WTC11 (cell line): ENCODE measurements at regions not wholly inside any gene's neighbourhood (a gene's known extent, or its start where the extent isn't known, plus 50 kb on each side); places are given as distances from the start of the nearest gene placed in this dataset.

Experiments
- ATAC-seq: fragments of 200-7000 bp; cut with Tn5 transposase; 2 replicates; pipeline ENCODE4 v1.10.0; 2021; ENCODE audit warnings: mild to moderate bottlenecking, moderate library complexity
- CTCF ChIA-PET: fragments of 300-600 bp; sonication (Branson Sonifier 250); formaldehyde crosslinking; loops from one replicate; lab custom pipeline; 2021; ENCODE audit warnings: antibody characterized with exemption; lab: Charles Lee
- POLR2A ChIA-PET: fragments of 350-600 bp; sonication (Branson Sonifier 250); formaldehyde crosslinking; loops from one replicate; lab custom pipeline; 2021; ENCODE audit warnings: antibody characterized with exemption; lab: Charles Lee
- DNase-seq: peaks from one replicate; pipeline ENCODE4 v3.0.0; 2021; ENCODE audit warnings: low spot score
- H3K27ac Mint-ChIP-seq: 2 replicates; pipeline ENCODE4 v1.8.0; 2021; ENCODE audit warnings: mixed read lengths
- H3K27me3 Mint-ChIP-seq: 2 replicates; pipeline ENCODE4 v1.8.0; 2021; ENCODE audit warnings: low read depth, mild to moderate bottlenecking, moderate library complexity, mixed read lengths
- H3K36me3 Mint-ChIP-seq: 2 replicates; pipeline ENCODE4 v1.8.0; 2021; ENCODE audit warnings: mixed read lengths
- H3K4me1 Mint-ChIP-seq: 2 replicates; pipeline ENCODE4 v1.8.0; 2022; ENCODE audit warnings: mixed read lengths
- H3K4me3 Mint-ChIP-seq: 2 replicates; pipeline ENCODE4 v1.8.0; 2021; ENCODE audit warnings: mild to moderate bottlenecking, moderate library complexity, mixed read lengths
- H3K9me3 Mint-ChIP-seq: 2 replicates; pipeline ENCODE4 v1.8.0; 2021; ENCODE audit warnings: mixed read lengths
- ARID4B ChIP-seq: sonication (generic); formaldehyde crosslinking; IDR thresholded peaks from 2 replicates; pipeline ENCODE4 v1.8.0; 2023; ENCODE audit warnings: missing genetic modification reagents, mild to moderate bottlenecking, borderline replicate concordance
- ATF2 ChIP-seq: sonication (generic); formaldehyde crosslinking; IDR thresholded peaks from 2 replicates; pipeline ENCODE4 v1.8.1; 2022; ENCODE audit warnings: low read depth, missing genetic modification reagents, borderline replicate concordance
- CBFB ChIP-seq: sonication (generic); formaldehyde crosslinking; IDR thresholded peaks from 2 replicates; pipeline ENCODE4 v1.8.1; 2022; ENCODE audit warnings: mild to moderate bottlenecking, low read depth, missing genetic modification reagents
- KAT7 ChIP-seq: sonication (generic); formaldehyde crosslinking; IDR thresholded peaks from 2 replicates; pipeline ENCODE4 v1.8.1; 2023; ENCODE audit warnings: missing genetic modification reagents, mild to moderate bottlenecking, borderline replicate concordance
- NFE2L1 ChIP-seq: sonication (generic); formaldehyde crosslinking; IDR thresholded peaks from 2 replicates; pipeline ENCODE4 v1.8.1; 2023; ENCODE audit warnings: missing genetic modification reagents
- NR2C2 ChIP-seq: sonication (generic); formaldehyde crosslinking; IDR thresholded peaks from 2 replicates; pipeline ENCODE4 v1.8.0; 2022; ENCODE audit warnings: mild to moderate bottlenecking, missing genetic modification reagents
- RORB ChIP-seq: fragments of 250-450 bp; sonication (Bioruptor Pico); IDR thresholded peaks from 2 replicates; pipeline ENCODE4 v1.9.0; 2021; ENCODE audit warnings: mild to moderate bottlenecking
- SMAD3 ChIP-seq: sonication (generic); formaldehyde crosslinking; IDR thresholded peaks from 2 replicates; pipeline ENCODE4 v1.8.0; 2022; ENCODE audit warnings: missing genetic modification reagents, mild to moderate bottlenecking, borderline replicate concordance
- USF2 ChIP-seq: sonication (generic); formaldehyde crosslinking; IDR thresholded peaks from 2 replicates; pipeline ENCODE4 v1.8.1; 2023; ENCODE audit warnings: mild to moderate bottlenecking, missing genetic modification reagents, moderate library complexity
- ZNF219 ChIP-seq: sonication (generic); formaldehyde crosslinking; IDR thresholded peaks from 2 replicates; pipeline ENCODE4 v1.8.0; 2023; ENCODE audit warnings: missing genetic modification reagents, mild to moderate bottlenecking, borderline replicate concordance
- ZNF263 ChIP-seq: sonication (generic); formaldehyde crosslinking; IDR thresholded peaks from 2 replicates; pipeline ENCODE4 v1.8.1; 2022; ENCODE audit warnings: low read depth, mild to moderate bottlenecking, moderate library complexity, missing genetic modification reagents
- ZNF317 ChIP-seq: sonication (generic); formaldehyde crosslinking; IDR thresholded peaks from 2 replicates; pipeline ENCODE4 v1.8.1; 2023; ENCODE audit warnings: low read depth, mild to moderate bottlenecking, moderate library complexity, missing genetic modification reagents, borderline replicate concordance
- TF ChIP-seq, protein P1 (sequence below): fragments of 250-450 bp; sonication (Bioruptor Pico); IDR thresholded peaks from 2 replicates; pipeline ENCODE4 v1.9.0; 2021; ENCODE audit warnings: mild to moderate bottlenecking

- Mint-ChIP-seq H3K9me3 (peaks cover 16% of the 10 kb centered on the region), H3K4me3 (no peak overlapping the region), H3K27ac (no peak overlapping the region), H3K4me1 (peaks cover 24% of the 10 kb centered on the region), H3K27me3 (no peaks in the 10 kb centered on the region), H3K36me3 (peaks cover 6% of the 10 kb centered on the region)
- ChIA-PET CTCF (interaction anchor here (1.4 kb wide), 1 partner anchor 9 kb away, joined by 3 read pairs; no protein-coding TSS in a partner anchor), POLR2A (no interaction called here)
- DNase-seq, result no peak
- ATAC-seq, result no peak
- no peak for TF ChIP-seq ARID4B
- no peak for TF ChIP-seq KAT7 (CRISPR knock-in tag)
- TF ChIP-seq SMAD3, result no peak
- TF ChIP-seq, protein P1, sequence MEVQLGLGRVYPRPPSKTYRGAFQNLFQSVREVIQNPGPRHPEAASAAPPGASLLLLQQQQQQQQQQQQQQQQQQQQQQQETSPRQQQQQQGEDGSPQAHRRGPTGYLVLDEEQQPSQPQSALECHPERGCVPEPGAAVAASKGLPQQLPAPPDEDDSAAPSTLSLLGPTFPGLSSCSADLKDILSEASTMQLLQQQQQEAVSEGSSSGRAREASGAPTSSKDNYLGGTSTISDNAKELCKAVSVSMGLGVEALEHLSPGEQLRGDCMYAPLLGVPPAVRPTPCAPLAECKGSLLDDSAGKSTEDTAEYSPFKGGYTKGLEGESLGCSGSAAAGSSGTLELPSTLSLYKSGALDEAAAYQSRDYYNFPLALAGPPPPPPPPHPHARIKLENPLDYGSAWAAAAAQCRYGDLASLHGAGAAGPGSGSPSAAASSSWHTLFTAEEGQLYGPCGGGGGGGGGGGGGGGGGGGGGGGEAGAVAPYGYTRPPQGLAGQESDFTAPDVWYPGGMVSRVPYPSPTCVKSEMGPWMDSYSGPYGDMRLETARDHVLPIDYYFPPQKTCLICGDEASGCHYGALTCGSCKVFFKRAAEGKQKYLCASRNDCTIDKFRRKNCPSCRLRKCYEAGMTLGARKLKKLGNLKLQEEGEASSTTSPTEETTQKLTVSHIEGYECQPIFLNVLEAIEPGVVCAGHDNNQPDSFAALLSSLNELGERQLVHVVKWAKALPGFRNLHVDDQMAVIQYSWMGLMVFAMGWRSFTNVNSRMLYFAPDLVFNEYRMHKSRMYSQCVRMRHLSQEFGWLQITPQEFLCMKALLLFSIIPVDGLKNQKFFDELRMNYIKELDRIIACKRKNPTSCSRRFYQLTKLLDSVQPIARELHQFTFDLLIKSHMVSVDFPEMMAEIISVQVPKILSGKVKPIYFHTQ (CRISPR knock-in tag), result no peak
Observed at GRCh38 chr4:27145597-27145996, 285.0 kb downstream of the STIM2 start.

DNA sequence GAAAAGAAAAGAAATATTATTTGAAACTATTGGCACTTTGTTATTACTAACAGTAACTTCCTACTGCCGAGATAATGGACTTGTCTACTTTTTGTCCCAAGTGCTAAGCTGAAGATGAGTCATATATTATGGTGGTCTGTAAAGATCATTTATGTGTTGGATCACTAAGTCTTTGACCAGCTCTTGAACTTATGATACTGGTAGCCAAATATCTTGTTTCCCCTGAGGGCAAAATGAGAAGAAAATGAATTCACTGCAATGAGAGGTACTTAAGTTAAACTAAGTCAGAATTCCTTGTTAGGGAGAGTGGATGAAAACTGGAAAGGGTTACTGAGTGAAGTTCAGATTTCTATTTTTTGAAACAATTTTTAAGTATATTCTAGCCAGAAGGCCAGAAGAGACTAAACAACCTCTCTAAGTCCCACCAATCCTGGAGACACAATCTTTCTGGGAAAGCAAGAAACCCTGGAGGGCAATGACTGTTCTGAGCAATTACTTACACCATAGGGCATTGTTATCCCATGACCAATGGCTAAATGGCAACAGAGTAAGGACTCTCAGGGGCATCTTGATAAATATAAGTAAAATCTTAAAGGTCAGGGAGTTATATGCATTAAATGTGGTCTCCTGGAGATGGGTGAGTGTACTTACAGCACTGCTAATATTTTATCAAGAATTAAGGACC lies 287.7 kb downstream of the STIM2 start:
- TF ChIP-seq ATF2 (CRISPR knock-in tag), result no peak
- TF ChIP-seq NR2C2 (CRISPR knock-in tag), result no peak
- no peak for TF ChIP-seq CBFB (CRISPR knock-in tag)
- no peak for TF ChIP-seq RORB (CRISPR knock-in tag)
- no peak for TF ChIP-seq ZNF263 (CRISPR knock-in tag)
- TF ChIP-seq ZNF219 (CRISPR knock-in tag), result no peak
- TF ChIP-seq NFE2L1 (CRISPR knock-in tag), result no peak
- no peak for TF ChIP-seq ZNF317 (CRISPR knock-in tag)
- TF ChIP-seq USF2, result no peak
- POLR2A ChIA-PET, result no interaction called here
- peaks cover 11% of the 10 kb centered on the region for H3K9me3 Mint-ChIP-seq
- ATAC-seq (no peak), DNase-seq (no peak)
- H3K4me1 Mint-ChIP-seq, result peaks cover 12% of the 10 kb centered on the region
- H3K27ac Mint-ChIP-seq, result no peak overlapping the region
- CTCF ChIA-PET, result no interaction called here
- H3K4me3 Mint-ChIP-seq, result no peak overlapping the region
- peaks cover 5% of the 10 kb centered on the region for H3K36me3 Mint-ChIP-seq
- H3K27me3 Mint-ChIP-seq, result no peaks in the 10 kb centered on the region
